HCT116 (cell line): ENCODE measurements at regions not wholly inside any gene's neighbourhood (a gene's known extent, or its start where the extent isn't known, plus 50 kb on each side); places are given as distances from the start of the nearest gene placed in this dataset.

Source experiments
- ATAC-seq: fragments of 200-7000 bp; cut with Tn5 transposase; 2 replicates; pipeline ENCODE4 v1.9.1; 2020; ENCODE audit warnings: mild to moderate bottlenecking, moderate library complexity
- BruUV-seq: library from RNA; stranded (reverse); fragments of 400-500 nt; replicated peaks from 2 replicates; lab custom pipeline; 2021; lab: Mats Ljungman, UMichigan
- CTCF ChIA-PET: fragments of 300-600 bp; sonication (Branson Sonifier 250); formaldehyde crosslinking; loops from one replicate; lab custom pipeline; 2021; ENCODE audit warnings: antibody characterized with exemption; lab: Charles Lee
- POLR2A ChIA-PET: fragments of 300-600, 350-600 bp; sonication (Branson Sonifier 250); formaldehyde crosslinking; loops from one replicate; lab custom pipeline; 2021; ENCODE audit warnings: antibody characterized with exemption; lab: Charles Lee
- RAD21 ChIA-PET, 2 experiments: fragments of 300-600 bp; sonication (Branson Sonifier 250); formaldehyde crosslinking; loops; one replicate each; lab custom pipeline; 2023; ENCODE audit warnings: low total read pairs in 2 of 2; ENCODE audit not compliant: uncharacterized antibody in 2 of 2, unreplicated experiment in 2 of 2, low non-redundant PET in 1 of 2; lab: Charles Lee
- DNase-seq: peaks from one replicate; pipeline ENCODE4 v3.0.0-alpha.2; 2010; ENCODE audit warnings: low read depth, low spot score
- H2AFZ ChIP-seq: fragments of 200-600 bp; shearing (Covaris generic), sonication (generic); 2 replicates; pipeline ENCODE4 v1.6.1; 2017; ENCODE audit warnings: low read depth, mixed run types, mixed read lengths, antibody characterized with exemption, low read length; ENCODE audit not compliant: poor library complexity, severe bottlenecking
- H3K27ac ChIP-seq: 2 replicates; pipeline ENCODE4 v1.5.1; 2012; ENCODE audit warnings: low read depth, low read length
- H3K27me3 ChIP-seq: fragments of 200-600 bp; sonication (generic); 2 replicates; pipeline ENCODE4 v1.6.1; 2016; ENCODE audit warnings: mixed run types, low read length, mixed read lengths; ENCODE audit not compliant: insufficient read depth
- H3K36me3 ChIP-seq, 2 experiments: fragments of 200-500 bp in 1 of 2; fragments of 200-600 bp in 1 of 2; sonication (Bioruptor generic) in 1 of 2; sonication (generic) in 1 of 2; 2 replicates each; pipeline versions ENCODE4 v1.5.1 to v1.6.1; 2014 to 2016; ENCODE audit warnings: low read length in 2 of 2, inconsistent platforms in 1 of 2, mixed read lengths in 1 of 2, mixed run types in 1 of 2; ENCODE audit not compliant: insufficient read depth in 2 of 2, control insufficient read depth in 1 of 2
- H3K4me1 ChIP-seq, 2 experiments: fragments of 200-600 bp in 1 of 2; sonication (generic) in 1 of 2; 2 replicates each; pipeline versions ENCODE4 v1.5.1 to v1.6.1; 2012 to 2017; ENCODE audit warnings: low read length in 2 of 2, inconsistent platforms in 1 of 2, mild to moderate bottlenecking in 1 of 2, mixed read lengths in 1 of 2, mixed run types in 1 of 2, moderate library complexity in 1 of 2; ENCODE audit not compliant: insufficient read depth in 2 of 2, control insufficient read depth in 1 of 2
- H3K4me2 ChIP-seq: fragments of 200-600 bp; sonication (generic); 2 replicates; pipeline ENCODE4 v1.6.1; 2017; ENCODE audit warnings: mixed run types, low read length, mixed read lengths
- H3K4me3 ChIP-seq, 2 experiments: fragments of 200-600 bp in 1 of 2; sonication (generic) in 1 of 2; replicated peaks in 1 of 2; 2 replicates each; pipeline ENCODE4 v1.5.1; 2011 to 2016; ENCODE audit warnings: low read length in 2 of 2, control low read depth in 1 of 2, low read depth in 1 of 2, mild to moderate bottlenecking in 1 of 2, mixed read lengths in 1 of 2, mixed run types in 1 of 2
- H3K79me2 ChIP-seq: fragments of 200-600 bp; sonication (generic); 2 replicates; pipeline ENCODE4 v1.6.1; 2017; ENCODE audit warnings: mild to moderate bottlenecking, mixed run types, low read length, moderate library complexity, mixed read lengths; ENCODE audit not compliant: insufficient read depth
- H3K9ac ChIP-seq: fragments of 200-600 bp; sonication (generic); 2 replicates; pipeline ENCODE4 v1.6.1; 2016; ENCODE audit warnings: low read length, mixed read lengths
- H3K9me2 ChIP-seq: fragments of 200-600 bp; sonication (generic), shearing (Covaris generic); 2 replicates; pipeline ENCODE4 v1.6.1; 2017; ENCODE audit warnings: mixed run types, mild to moderate bottlenecking, moderate library complexity; ENCODE audit not compliant: insufficient read depth
- H3K9me3 ChIP-seq, 2 experiments: fragments of 200-500 bp in 1 of 2; fragments of 200-600 bp in 1 of 2; sonication (Bioruptor generic) in 1 of 2; sonication (generic) in 1 of 2; 2 replicates each; pipeline ENCODE4 v1.6.1; 2014 to 2017; ENCODE audit warnings: low read length in 2 of 2, mixed read lengths in 2 of 2, inconsistent platforms in 1 of 2, low read depth in 1 of 2, mild to moderate bottlenecking in 1 of 2, mixed run types in 1 of 2, moderate library complexity in 1 of 2; ENCODE audit not compliant: control insufficient read depth in 1 of 2, insufficient read depth in 1 of 2
- H4K20me1 ChIP-seq: fragments of 200-600 bp; sonication (generic), shearing (Covaris generic); 2 replicates; pipeline ENCODE4 v1.6.1; 2017; ENCODE audit warnings: mixed run types, mild to moderate bottlenecking, moderate library complexity; ENCODE audit not compliant: insufficient read depth
- CBX3 ChIP-seq: IDR thresholded peaks from 2 replicates; pipeline ENCODE4 v1.6.1; 2012; ENCODE audit warnings: low read depth
- CTCF ChIP-seq, 3 experiments: fragments of 200-600 bp in 1 of 3; sonication (generic) in 1 of 3; IDR thresholded peaks in 2 of 3; conservative IDR thresholded peaks in 1 of 3; 2 replicates each; pipeline ENCODE4 v1.5.1; 2012 to 2017; ENCODE audit warnings: low read depth in 2 of 3, low read length in 2 of 3, antibody characterized with exemption in 1 of 3, borderline replicate concordance in 1 of 3, control low read depth in 1 of 3, mild to moderate bottlenecking in 1 of 3, mixed read lengths in 1 of 3, mixed run types in 1 of 3, moderate library complexity in 1 of 3; ENCODE audit not compliant: insufficient read depth in 1 of 3
- EGR1 ChIP-seq: IDR thresholded peaks from 2 replicates; pipeline ENCODE4 v1.6.1; 2012; ENCODE audit warnings: low read depth
- ELF1 ChIP-seq: IDR thresholded peaks from 2 replicates; pipeline ENCODE4 v1.6.1; 2012; ENCODE audit warnings: low read depth, borderline replicate concordance
- EZH2phosphoT487 ChIP-seq: fragments of 200-600 bp; IDR thresholded peaks from 2 replicates; pipeline ENCODE4 v1.6.1; 2018; ENCODE audit warnings: antibody characterized with exemption, borderline replicate concordance
- FOSL1 ChIP-seq: IDR thresholded peaks from 2 replicates; pipeline ENCODE4 v1.6.1; 2012; ENCODE audit warnings: low read depth
- MAX ChIP-seq: IDR thresholded peaks from 2 replicates; pipeline ENCODE4 v1.6.1; 2012
- POLR2A ChIP-seq: IDR thresholded peaks from 2 replicates; pipeline ENCODE4 v1.7.0; 2011; ENCODE audit warnings: borderline replicate concordance; ENCODE audit not compliant: insufficient read depth, insufficient read length; ENCODE audit errors: extremely low read depth
- POLR2AphosphoS5 ChIP-seq: IDR thresholded peaks from 2 replicates; pipeline ENCODE4 v1.6.1; 2011; ENCODE audit warnings: mild to moderate bottlenecking, low read depth, low read length, moderate library complexity
- REST ChIP-seq: IDR thresholded peaks from 2 replicates; pipeline ENCODE4 v1.6.1; 2012; ENCODE audit warnings: low read depth
- SRF ChIP-seq: IDR thresholded peaks from 2 replicates; pipeline ENCODE4 v1.6.1; 2012; ENCODE audit warnings: low read depth
- TCF7L2 ChIP-seq: IDR thresholded peaks from 2 replicates; pipeline ENCODE4 v1.7.0; 2011; ENCODE audit warnings: borderline replicate concordance, inconsistent platforms; ENCODE audit not compliant: insufficient read depth, insufficient read length; ENCODE audit errors: extremely low read depth
- ZFX ChIP-seq: fragments of 450-650 bp; IDR thresholded peaks from 2 replicates; pipeline ENCODE4 v1.6.1; 2017
- intact Hi-C: fragments of 100-400 bp; cut with micrococcal nuclease; formaldehyde crosslinking; loops from 2 replicates; pipeline ENCODE4 v1.10.0; 2022

GRCh38 chr3:14594234-14594633 lies 54.1 kb upstream of the GRIP2 start:
- Histone ChIP-seq H3K27me3 (no peaks in the 10 kb centered on the region; the same call in 1 of the 2 replicates), H3K4me1 (no peaks in the 10 kb centered on the region)

More at GRCh38 chr3:14594234-14594633, 54.1 kb upstream of the GRIP2 start:
- intact Hi-C loops = no loop called here
- Histone ChIP-seq H3K9me3 (no peaks in the 10 kb centered on the region), H3K9me2 (no peaks in the 10 kb centered on the region), H3K4me3 (no peak overlapping the region), H4K20me1 (no peaks in the 10 kb centered on the region), H3K27ac (no peak overlapping the region), H3K9ac (no peak overlapping the region), H3K4me2 (no peak overlapping the region), H3K79me2 (no peaks in the 10 kb centered on the region), H3K36me3 (no peaks in the 10 kb centered on the region), H2AFZ (no peak overlapping the region)
- ChIA-PET RAD21 (no interaction called here), POLR2A (no interaction called here), CTCF (no interaction called here)
- no TSS peak for BruUV-seq
- DNase-seq (no peak), ATAC-seq (no peak)
- TF ChIP-seq FOSL1 = no peak
- TF ChIP-seq ZFX = no peak
- TF ChIP-seq TCF7L2 = no peak
- TF ChIP-seq SRF = no peak
- no peak for TF ChIP-seq CTCF (IDR thresholded peaks at IDR 0.05 in 2 of 3, conservative IDR thresholded peaks at IDR 0.05 in 1 of 3; ENCODE audit: borderline replicate concordance in 1 of 3, insufficient read depth in 1 of 3, low read depth in 2 of 3, low read length in 2 of 3)
- no peak for TF ChIP-seq REST
- TF ChIP-seq ELF1 = no peak
- TF ChIP-seq MAX = no peak
- TF ChIP-seq EGR1 = no peak
- TF ChIP-seq EZH2phosphoT487 = no peak
- TF ChIP-seq POLR2A = no peak
- no peak for TF ChIP-seq POLR2AphosphoS5
- TF ChIP-seq CBX3 = no peak
